AG04450 (cell line): ENCODE measurements at regions not wholly inside any gene's neighbourhood (a gene's known extent, or its start where the extent isn't known, plus 50 kb on each side); places are given as distances from the start of the nearest gene placed in this dataset.
"Not testable (repeated sequence)": the region's sequence is repeated elsewhere in the genome, so short reads cannot be mapped to it uniquely, and the experiment has no call there.

Experiments used
- CTCF ChIA-PET: fragments of 300-600, 350-600 bp; formaldehyde crosslinking; extraction: SDS; loops from one replicate; lab custom pipeline; 2022; ENCODE audit warnings: antibody characterized with exemption, inconsistent platforms; lab: Charles Lee
- POLR2A ChIA-PET: fragments of 350-600 bp; formaldehyde crosslinking; extraction: SDS; loops from one replicate; lab custom pipeline; 2021; ENCODE audit warnings: antibody characterized with exemption, inconsistent platforms; lab: Yijun Ruan, JAX
- DNase-seq: peaks from one replicate; pipeline ENCODE4 v3.0.0-alpha.2; 2011; ENCODE audit warnings: low read depth, low spot score
- H3K27ac ChIP-seq: one replicate; pipeline ENCODE4 v1.5.1; 2012; ENCODE audit warnings: low read depth, low read length, control low read depth
- H3K27me3 ChIP-seq: one replicate; pipeline ENCODE4 v1.6.0; 2012; ENCODE audit warnings: low read length; ENCODE audit not compliant: control insufficient read depth, insufficient read depth
- H3K4me3 ChIP-seq: 2 replicates; pipeline ENCODE4 v1.5.1; 2011; ENCODE audit warnings: mild to moderate bottlenecking, low read depth, low read length, control low read depth
- H3K9me3 ChIP-seq: 2 replicates; pipeline ENCODE4 v1.5.1; 2012; ENCODE audit warnings: low read length; ENCODE audit not compliant: control insufficient read depth, insufficient read depth
- TF ChIP-seq, protein P1 (sequence below): IDR thresholded peaks from 2 replicates; pipeline ENCODE4 v1.5.1; 2011; ENCODE audit warnings: low read depth, low read length, control low read depth, inconsistent platforms

DNA sequence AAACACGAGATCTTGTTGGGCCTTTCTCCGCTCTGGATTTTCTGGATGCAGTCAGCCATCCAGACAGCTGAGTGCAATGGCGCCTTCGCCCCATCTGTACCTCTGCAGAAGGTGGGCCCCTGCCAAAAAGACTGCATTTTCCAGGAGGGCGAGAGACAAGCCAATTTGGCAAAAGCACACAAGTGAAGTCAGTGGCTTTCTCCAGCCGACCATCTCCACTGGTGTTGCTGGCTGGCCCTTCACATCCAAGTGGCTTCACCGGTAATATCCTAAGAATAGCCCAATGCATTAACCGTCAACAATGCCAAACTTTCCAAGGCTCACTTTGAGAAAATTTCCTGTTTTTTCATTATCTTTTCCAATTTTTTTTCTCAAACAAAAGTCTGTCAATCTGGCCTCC, 96.2 kb upstream of the MXRA5 start:
- CTCF ChIA-PET: no interaction called here
- Histone ChIP-seq H3K4me3 (no peak overlapping the region), H3K27ac (no peak overlapping the region), H3K9me3 (no peaks in the 10 kb centered on the region), H3K27me3 (no peaks in the 10 kb centered on the region)
- TF ChIP-seq, protein P1, sequence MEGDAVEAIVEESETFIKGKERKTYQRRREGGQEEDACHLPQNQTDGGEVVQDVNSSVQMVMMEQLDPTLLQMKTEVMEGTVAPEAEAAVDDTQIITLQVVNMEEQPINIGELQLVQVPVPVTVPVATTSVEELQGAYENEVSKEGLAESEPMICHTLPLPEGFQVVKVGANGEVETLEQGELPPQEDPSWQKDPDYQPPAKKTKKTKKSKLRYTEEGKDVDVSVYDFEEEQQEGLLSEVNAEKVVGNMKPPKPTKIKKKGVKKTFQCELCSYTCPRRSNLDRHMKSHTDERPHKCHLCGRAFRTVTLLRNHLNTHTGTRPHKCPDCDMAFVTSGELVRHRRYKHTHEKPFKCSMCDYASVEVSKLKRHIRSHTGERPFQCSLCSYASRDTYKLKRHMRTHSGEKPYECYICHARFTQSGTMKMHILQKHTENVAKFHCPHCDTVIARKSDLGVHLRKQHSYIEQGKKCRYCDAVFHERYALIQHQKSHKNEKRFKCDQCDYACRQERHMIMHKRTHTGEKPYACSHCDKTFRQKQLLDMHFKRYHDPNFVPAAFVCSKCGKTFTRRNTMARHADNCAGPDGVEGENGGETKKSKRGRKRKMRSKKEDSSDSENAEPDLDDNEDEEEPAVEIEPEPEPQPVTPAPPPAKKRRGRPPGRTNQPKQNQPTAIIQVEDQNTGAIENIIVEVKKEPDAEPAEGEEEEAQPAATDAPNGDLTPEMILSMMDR: no peak
- POLR2A ChIA-PET: no interaction called here
- DNase-seq: no peak

DNA sequence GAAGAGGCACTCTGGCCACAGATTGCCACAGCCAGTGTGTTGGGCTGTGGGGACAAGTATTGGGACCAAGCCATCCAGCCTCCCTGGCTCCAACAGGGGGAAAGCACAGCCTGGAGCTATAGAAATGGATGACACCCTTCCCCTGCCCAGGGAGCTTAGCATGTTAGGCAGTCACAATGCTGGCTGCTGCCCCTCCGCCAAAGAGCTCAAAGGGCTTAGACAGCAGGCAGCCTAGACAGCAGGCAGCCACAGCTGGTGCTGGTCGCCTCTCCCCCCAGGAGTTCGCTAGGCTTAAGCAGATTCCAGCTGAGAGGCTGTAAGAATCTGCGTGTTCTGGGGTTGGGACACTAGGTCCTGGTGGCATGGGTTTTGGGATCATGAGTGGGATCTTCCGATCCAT, 94.5 kb upstream of the MXRA5 start:
- Histone ChIP-seq H3K27me3 (no peaks in the 10 kb centered on the region), H3K9me3 (no peaks in the 10 kb centered on the region), H3K27ac (no peak overlapping the region), H3K4me3 (no peak overlapping the region)
- no peak for DNase-seq
- TF ChIP-seq, protein P1: no peak
- CTCF ChIA-PET: no interaction called here
- POLR2A ChIA-PET: no interaction called here

DNA sequence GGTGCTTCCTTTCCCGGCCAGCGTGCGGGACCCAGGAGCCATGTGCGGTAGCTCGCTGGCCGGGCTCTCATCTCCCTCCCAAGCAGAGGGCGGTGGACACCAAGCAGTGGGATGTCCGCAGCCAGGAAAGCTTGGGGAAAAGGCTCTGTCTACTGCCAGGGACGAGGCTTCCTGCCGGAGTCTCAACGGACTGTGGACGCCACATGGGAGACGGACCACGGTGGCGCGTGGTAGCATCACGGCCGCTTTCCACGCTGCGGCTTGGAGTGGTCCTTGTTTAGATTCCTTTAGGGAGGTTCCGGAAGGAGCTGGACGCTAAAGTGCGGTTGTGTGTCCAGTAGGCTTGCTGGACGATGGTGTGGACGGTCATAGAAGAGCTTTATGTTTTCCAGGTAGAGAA, 89.5 kb upstream of the MXRA5 start:
- CTCF ChIA-PET, H3K9me3 ChIP-seq, H3K27me3 ChIP-seq, H3K4me3 ChIP-seq, POLR2A ChIA-PET, H3K27ac ChIP-seq, DNase-seq: not testable (repeated sequence)

DNA sequence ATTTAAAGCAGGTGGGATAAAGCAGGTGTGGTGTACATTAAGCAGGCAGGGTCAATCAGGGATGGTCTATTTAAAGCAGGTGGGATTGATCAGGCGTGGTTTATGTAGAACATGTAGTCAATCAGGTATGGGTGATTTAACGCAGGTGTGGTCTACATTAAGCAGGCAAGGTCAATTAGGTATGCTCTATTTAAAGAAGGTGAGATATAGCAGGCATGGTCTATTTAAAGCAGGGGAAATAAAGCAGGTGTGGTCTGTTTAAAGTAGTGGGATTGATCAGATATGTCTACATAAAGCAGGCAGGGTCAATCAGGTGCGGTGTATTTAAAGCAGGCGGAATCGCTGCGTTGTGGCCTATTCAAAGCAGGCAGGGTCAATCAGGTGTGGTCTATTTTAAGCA, 88.6 kb upstream of the MXRA5 start:
- POLR2A ChIA-PET: interaction anchor here (0.6 kb wide), 1 partner anchor 559 kb away, joined by 9 read pairs; no protein-coding TSS in a partner anchor

DNA sequence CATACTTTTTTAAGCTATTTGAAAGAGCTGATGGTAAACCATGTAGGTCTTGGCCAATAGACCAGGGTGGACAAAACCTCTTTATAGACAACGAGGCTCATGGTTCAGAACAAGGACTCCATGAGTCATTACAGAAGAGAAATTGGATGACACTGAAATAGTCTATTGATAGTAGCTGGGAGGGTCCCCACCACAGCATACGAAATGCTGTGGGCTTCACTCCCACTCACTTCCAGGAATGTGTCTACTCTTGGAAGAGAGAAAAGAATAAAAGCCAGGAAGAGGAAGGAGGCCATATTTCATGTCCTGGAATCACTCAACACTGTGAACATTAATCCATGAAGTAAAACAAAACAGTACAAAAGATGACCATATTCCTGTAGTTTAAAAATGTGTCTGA, 82.3 kb upstream of the MXRA5 start:
- ChIA-PET POLR2A (no interaction called here), CTCF (no interaction called here)
- Histone ChIP-seq H3K9me3 (no peaks in the 10 kb centered on the region), H3K27me3 (no peaks in the 10 kb centered on the region), H3K4me3 (no peak overlapping the region), H3K27ac (no peak overlapping the region)
- TF ChIP-seq, protein P1: no peak
- DNase-seq: no peak

More for the DNA sequence above, 88.6 kb upstream of the MXRA5 start:
- no peak for DNase-seq
- Histone ChIP-seq H3K9me3 (no peaks in the 10 kb centered on the region), H3K27me3 (no peaks in the 10 kb centered on the region), H3K27ac (no peak overlapping the region), H3K4me3 (no peak overlapping the region)
- CTCF ChIA-PET: no interaction called here
- TF ChIP-seq, protein P1: no peak

DNA sequence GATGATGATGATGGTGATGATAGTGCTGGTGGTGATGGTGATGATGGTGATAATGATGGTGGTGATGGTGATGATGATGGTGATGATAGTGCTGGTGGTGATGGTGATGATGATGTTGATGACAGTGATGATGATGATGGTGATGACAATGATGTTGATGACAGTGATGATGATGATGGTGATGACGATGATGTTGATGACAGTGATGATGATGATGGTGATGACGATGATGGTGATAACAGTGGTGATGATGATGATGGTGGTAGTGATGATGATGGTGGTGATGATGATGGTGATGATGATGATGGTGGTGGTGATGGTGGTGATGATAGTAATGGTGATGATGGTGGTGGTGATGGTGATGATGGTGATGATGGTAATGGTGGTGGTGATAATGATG, 80.1 kb upstream of the MXRA5 start:
- CTCF ChIA-PET: no interaction called here
- TF ChIP-seq, protein P1: no peak
- H3K4me3 ChIP-seq: no peak overlapping the region
- no peak for DNase-seq
- no peaks in the 10 kb centered on the region for H3K27me3 ChIP-seq
- no peak overlapping the region for H3K27ac ChIP-seq
- POLR2A ChIA-PET: no interaction called here
- no peaks in the 10 kb centered on the region for H3K9me3 ChIP-seq
